ENCODE measurements at regions not wholly inside any gene's neighbourhood (a gene's known extent, or its start where the extent isn't known, plus 50 kb on each side); places are given as distances from the start of the nearest gene placed in this dataset.

DNA sequence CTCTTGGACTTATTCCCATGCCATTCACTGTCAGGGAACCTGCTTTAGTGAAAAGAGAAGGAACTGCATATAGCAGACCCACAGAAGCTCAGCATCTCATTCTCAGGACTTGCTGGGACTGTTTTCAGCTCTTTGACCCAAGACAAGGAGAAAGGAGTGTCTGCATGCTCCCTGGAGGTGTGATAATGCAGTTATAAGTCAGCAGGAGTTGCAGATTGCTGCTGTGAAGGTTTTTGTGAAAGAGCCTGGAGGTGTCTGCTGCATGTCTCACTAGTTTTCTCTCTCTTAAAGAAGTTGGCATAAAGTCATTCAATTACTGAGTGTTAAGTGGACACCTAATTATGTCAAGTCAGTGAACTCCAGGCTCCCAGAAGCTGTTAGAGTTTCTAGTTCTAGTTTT, 343.4 kb downstream of the BRINP2 start:
- intact Hi-C loops (cut with micrococcal nuclease), result no loop called here
- Histone ChIP-seq H4K20me1 (ENCODE audit: low read length) (no peaks in the 10 kb centered on the region), H3K4me3 (ENCODE audit: low read length) (no peak overlapping the region), H3K9me3 (ENCODE audit: low read length) (no peaks in the 10 kb centered on the region), H3K36me3 (ENCODE audit: low read depth, low read length) (no peaks in the 10 kb centered on the region), H3K4me1 (ENCODE audit: insufficient read depth, low read length) (peaks cover 3% of the 10 kb centered on the region; the same call in 1 of the 2 replicates), H3K9me2 (replicated peaks; ENCODE audit: low read length) (no peaks in the 10 kb centered on the region), H3F3A (ENCODE audit: low read length, unreplicated experiment) (no peaks in the 10 kb centered on the region), H3K9ac (ENCODE audit: low read length) (no peak overlapping the region), H3K79me2 (ENCODE audit: low read length) (no peaks in the 10 kb centered on the region), H3K27me3 (ENCODE audit: low read length) (no peaks in the 10 kb centered on the region), H3K27ac (ENCODE audit: low read length) (no peak overlapping the region), H2AFZ (ENCODE audit: low read length) (no peak overlapping the region), H3K4me2 (ENCODE audit: low read length) (no peak overlapping the region)
- no TSS peak for BruUV-seq (replicated peaks)
- TF ChIP-seq EZH2phosphoT487 (IDR thresholded peaks at IDR 0.05; ENCODE audit: borderline replicate concordance, low read length) (no peak), EZH2 (IDR thresholded peaks at IDR 0.05; ENCODE audit: low read length, unreplicated experiment) (no peak)
- TF ChIP-seq, protein P1, sequence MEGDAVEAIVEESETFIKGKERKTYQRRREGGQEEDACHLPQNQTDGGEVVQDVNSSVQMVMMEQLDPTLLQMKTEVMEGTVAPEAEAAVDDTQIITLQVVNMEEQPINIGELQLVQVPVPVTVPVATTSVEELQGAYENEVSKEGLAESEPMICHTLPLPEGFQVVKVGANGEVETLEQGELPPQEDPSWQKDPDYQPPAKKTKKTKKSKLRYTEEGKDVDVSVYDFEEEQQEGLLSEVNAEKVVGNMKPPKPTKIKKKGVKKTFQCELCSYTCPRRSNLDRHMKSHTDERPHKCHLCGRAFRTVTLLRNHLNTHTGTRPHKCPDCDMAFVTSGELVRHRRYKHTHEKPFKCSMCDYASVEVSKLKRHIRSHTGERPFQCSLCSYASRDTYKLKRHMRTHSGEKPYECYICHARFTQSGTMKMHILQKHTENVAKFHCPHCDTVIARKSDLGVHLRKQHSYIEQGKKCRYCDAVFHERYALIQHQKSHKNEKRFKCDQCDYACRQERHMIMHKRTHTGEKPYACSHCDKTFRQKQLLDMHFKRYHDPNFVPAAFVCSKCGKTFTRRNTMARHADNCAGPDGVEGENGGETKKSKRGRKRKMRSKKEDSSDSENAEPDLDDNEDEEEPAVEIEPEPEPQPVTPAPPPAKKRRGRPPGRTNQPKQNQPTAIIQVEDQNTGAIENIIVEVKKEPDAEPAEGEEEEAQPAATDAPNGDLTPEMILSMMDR (conservative IDR thresholded peaks at IDR 0.05; ENCODE audit: low read depth, low read length), result no peak
- no peak for DNase-seq
- POLR2A ChIA-PET (ENCODE audit: unreplicated experiment), result no interaction called here
- CTCF ChIA-PET, result no interaction called here
- ATAC-seq, result no peak

DNA sequence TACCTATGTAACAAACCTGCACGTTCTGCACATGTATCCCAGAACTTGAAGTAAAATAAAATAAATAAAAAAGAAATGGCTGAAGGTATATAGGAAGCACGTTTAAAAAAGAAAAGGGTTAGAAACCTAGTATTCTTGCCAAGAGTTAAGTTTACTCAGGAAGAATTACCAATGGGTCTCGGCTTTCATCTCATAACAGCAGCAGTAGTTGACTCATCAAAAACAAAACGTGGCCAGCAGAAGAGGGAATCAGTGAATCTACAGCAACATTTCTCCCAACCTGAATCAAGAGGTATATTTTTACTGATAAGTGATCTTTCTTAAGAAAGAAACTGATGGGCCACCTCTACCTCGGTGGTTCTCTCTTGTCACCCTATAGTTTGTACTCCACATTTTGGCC, 340.3 kb downstream of the BRINP2 start:
- no peaks in the 10 kb centered on the region for H3K36me3 ChIP-seq (ENCODE audit: low read depth, low read length)
- intact Hi-C loops (cut with micrococcal nuclease), result no loop called here
- ChIA-PET POLR2A (ENCODE audit: unreplicated experiment) (no interaction called here), CTCF (no interaction called here)
- no peaks in the 10 kb centered on the region for H3K79me2 ChIP-seq (ENCODE audit: low read length)
- peaks cover 8% of the 10 kb centered on the region for H3K4me1 ChIP-seq (ENCODE audit: insufficient read depth, low read length)
- no peaks in the 10 kb centered on the region for H3K9me2 ChIP-seq (replicated peaks; ENCODE audit: low read length)
- H2AFZ ChIP-seq (ENCODE audit: low read length), result no peak overlapping the region
- H3K27ac ChIP-seq (ENCODE audit: low read length), result no peak overlapping the region
- no peaks in the 10 kb centered on the region for H3K9me3 ChIP-seq (ENCODE audit: low read length)
- DNase-seq (peak; percentile 34), ATAC-seq (peak; percentile 43; the same call in 1 of the 2 replicates)
- no peaks in the 10 kb centered on the region for H4K20me1 ChIP-seq (ENCODE audit: low read length)
- BruUV-seq (replicated peaks), result no TSS peak
- H3K9ac ChIP-seq (ENCODE audit: low read length), result no peak overlapping the region
- H3K27me3 ChIP-seq (ENCODE audit: low read length), result no peaks in the 10 kb centered on the region
- no peak overlapping the region for H3K4me2 ChIP-seq (ENCODE audit: low read length)
- no peak overlapping the region for H3K4me3 ChIP-seq (ENCODE audit: low read length)
- TF ChIP-seq, protein P1 (conservative IDR thresholded peaks at IDR 0.05; ENCODE audit: low read depth, low read length), result no peak
- TF ChIP-seq EZH2 (IDR thresholded peaks at IDR 0.05; ENCODE audit: low read length, unreplicated experiment), result no peak
- no peak for TF ChIP-seq EZH2phosphoT487 (IDR thresholded peaks at IDR 0.05; ENCODE audit: borderline replicate concordance, low read length)
- H3F3A ChIP-seq (ENCODE audit: low read length, unreplicated experiment), result no peaks in the 10 kb centered on the region

DNA sequence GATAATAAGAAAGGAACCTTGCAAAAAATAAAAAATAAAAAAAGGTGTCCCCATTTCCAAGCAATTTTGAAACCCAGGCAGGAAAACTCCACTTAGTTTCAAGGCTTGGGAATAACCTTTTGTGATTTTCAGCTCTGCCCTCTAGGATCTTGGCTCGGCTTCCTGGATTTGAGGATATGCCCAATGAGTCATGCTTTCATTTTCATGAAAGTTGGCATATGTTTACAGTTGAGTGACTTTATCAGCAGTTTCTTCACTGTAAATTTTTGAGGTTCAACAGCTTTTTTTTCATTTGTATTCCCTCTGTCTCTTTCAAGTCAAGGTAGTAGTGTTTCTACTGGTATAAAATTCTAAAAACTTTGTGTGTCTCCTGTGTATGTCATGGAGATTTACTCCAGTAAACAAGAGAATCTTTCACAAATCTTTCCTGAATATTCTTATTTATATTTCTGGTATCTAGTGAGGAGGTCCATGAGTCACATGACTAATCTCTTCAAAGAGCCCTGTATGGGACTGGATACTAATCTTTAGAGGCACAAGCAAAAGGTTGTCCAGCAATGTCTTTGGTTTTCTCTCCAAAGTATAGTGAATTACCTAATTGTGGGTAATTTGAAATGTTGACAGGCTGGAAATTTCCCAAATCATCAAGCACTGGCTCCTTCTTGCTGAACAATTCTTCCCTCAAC, 335.3 kb downstream of the BRINP2 start:
- CTCF ChIA-PET, result no interaction called here
- Histone ChIP-seq H2AFZ (ENCODE audit: low read length) (peak overlapping the region; percentile 34; the same call in 1 of the 2 replicates), H3K9me3 (ENCODE audit: low read length) (no peaks in the 10 kb centered on the region), H3K9me2 (replicated peaks; ENCODE audit: low read length) (no peaks in the 10 kb centered on the region), H3K79me2 (ENCODE audit: low read length) (no peaks in the 10 kb centered on the region), H3K27ac (ENCODE audit: low read length) (peak overlapping the region; percentile 26; the same call in 1 of the 2 replicates), H3K36me3 (ENCODE audit: low read depth, low read length) (no peaks in the 10 kb centered on the region), H3F3A (ENCODE audit: low read length, unreplicated experiment) (no peaks in the 10 kb centered on the region), H3K27me3 (ENCODE audit: low read length) (no peaks in the 10 kb centered on the region), H4K20me1 (ENCODE audit: low read length) (no peaks in the 10 kb centered on the region), H3K4me2 (ENCODE audit: low read length) (peak overlapping the region; percentile 39; the same call in 1 of the 2 replicates), H3K9ac (ENCODE audit: low read length) (no peak overlapping the region), H3K4me3 (ENCODE audit: low read length) (no peak overlapping the region), H3K4me1 (ENCODE audit: insufficient read depth, low read length) (peaks cover 6% of the 10 kb centered on the region)
- DNase-seq, result peak; percentile 71
- TF ChIP-seq EZH2phosphoT487 (IDR thresholded peaks at IDR 0.05; ENCODE audit: borderline replicate concordance, low read length) (no peak), EZH2 (IDR thresholded peaks at IDR 0.05; ENCODE audit: low read length, unreplicated experiment) (no peak)
- TF ChIP-seq, protein P1 (conservative IDR thresholded peaks at IDR 0.05; ENCODE audit: low read depth, low read length), result no peak
- peak; percentile 27; the same call in 1 of the 2 replicates for ATAC-seq
- intact Hi-C loops (cut with micrococcal nuclease), result no loop called here
- BruUV-seq (replicated peaks), result no TSS peak
- POLR2A ChIA-PET (ENCODE audit: unreplicated experiment), result no interaction called here

Measured in PC-3 (cell line).